Non-pigmented ciliary epithelial cell (primary cell): ENCODE measurements at regions not wholly inside any gene's neighbourhood (a gene's known extent, or its start where the extent isn't known, plus 50 kb on each side); places are given as distances from the start of the nearest gene placed in this dataset.
"Not testable (repeated sequence)": the region's sequence is repeated elsewhere in the genome, so short reads cannot be mapped to it uniquely, and the experiment has no call there.

Source experiments
- DNase-seq: peaks from one replicate; pipeline ENCODE4 v3.0.0-alpha.2; 2010; ENCODE audit warnings: low read depth

GRCh38 chr2:44086629-44087028 lies 82.0 kb upstream of the PPM1B start:
- no peak for DNase-seq

GRCh38 chr2:44087036-44087713 lies 81.5 kb upstream of the PPM1B start:
- DNase-seq: peak; percentile 11

- no peak for DNase-seq
Observed at GRCh38 chr2:44087714-44088092, 81.0 kb upstream of the PPM1B start.

- DNase-seq: not testable (repeated sequence)
Observed at GRCh38 chr2:44092519-44092918, 76.2 kb upstream of the PPM1B start.

- DNase-seq: no peak
Observed at GRCh38 chr2:44093970-44094369, 74.7 kb upstream of the PPM1B start.

GRCh38 chr2:44097322-44097907 lies 71.3 kb upstream of the PPM1B start:
- DNase-seq: no peak

- DNase-seq: no peak
Observed at GRCh38 chr2:44098050-44098449, 70.6 kb upstream of the PPM1B start.

GRCh38 chr2:44098891-44099290 lies 69.8 kb upstream of the PPM1B start:
- no peak for DNase-seq

GRCh38 chr2:44100351-44100750 lies 68.3 kb upstream of the PPM1B start:
- DNase-seq: peak; percentile 85

- no peak for DNase-seq
Observed at GRCh38 chr2:44101246-44101645, 67.4 kb upstream of the PPM1B start.

- no peak for DNase-seq
Observed at GRCh38 chr2:44102790-44103562, 65.7 kb upstream of the PPM1B start.

- no peak for DNase-seq
Observed at GRCh38 chr2:44103639-44104038, 65.0 kb upstream of the PPM1B start.

- DNase-seq: no peak
Observed at GRCh38 chr2:44104855-44105271, 63.8 kb upstream of the PPM1B start.

- DNase-seq: not testable (repeated sequence)
Observed at GRCh38 chr2:44106509-44106908, 62.2 kb upstream of the PPM1B start.

- DNase-seq: no peak
Observed at GRCh38 chr2:44107086-44107740, 61.5 kb upstream of the PPM1B start.

- no peak for DNase-seq
Observed at GRCh38 chr2:44107974-44108373, 60.7 kb upstream of the PPM1B start.

- DNase-seq: no peak
Observed at GRCh38 chr2:44109166-44109565, 59.5 kb upstream of the PPM1B start.

GRCh38 chr2:44110444-44110843 lies 58.2 kb upstream of the PPM1B start:
- DNase-seq: no peak

GRCh38 chr2:44112096-44112495 lies 56.6 kb upstream of the PPM1B start:
- no peak for DNase-seq

GRCh38 chr2:44116319-44116718 lies 52.4 kb upstream of the PPM1B start:
- no peak for DNase-seq

GRCh38 chr2:44118257-44118656 lies 50.4 kb upstream of the PPM1B start:
- no peak for DNase-seq
